OCI-LY1 (cell line): ENCODE measurements at regions not wholly inside any gene's neighbourhood (a gene's known extent, or its start where the extent isn't known, plus 50 kb on each side); places are given as distances from the start of the nearest gene placed in this dataset.

Experiments
- CTCF ChIP-seq: fragments of 200-600 bp; sonication (generic), shearing (Covaris generic); IDR thresholded peaks from 2 replicates; pipeline ENCODE4 v1.5.1; 2017; ENCODE audit warnings: mild to moderate bottlenecking, antibody characterized with exemption, low read length, moderate library complexity, mixed read lengths
- EZH2 ChIP-seq: fragments of 200-600 bp; sonication (generic), shearing (Covaris generic); IDR thresholded peaks from 2 replicates; pipeline ENCODE4 v1.8.0; 2017; ENCODE audit warnings: borderline replicate concordance, mixed run types, mild to moderate bottlenecking, antibody characterized with exemption, low read length, moderate library complexity, mixed read lengths

GRCh38 chr1:58310881-58311280 lies 235.6 kb downstream of the OMA1 start:
- no peak for TF ChIP-seq EZH2
- no peak for TF ChIP-seq CTCF
